Naive B cell (primary cell): ENCODE measurements at regions not wholly inside any gene's neighbourhood (a gene's known extent, or its start where the extent isn't known, plus 50 kb on each side); places are given as distances from the start of the nearest gene placed in this dataset.

Source experiments
- ATAC-seq, 2 donors: fragments of 150-1000 bp; cut with Tn5 transposase; 2 replicates each; pipeline ENCODE4 v1.10.0; 2021; ENCODE audit warnings: low read depth in 2 of 2, mild to moderate bottlenecking in 2 of 2, moderate library complexity in 2 of 2
- DNase-seq: peaks from one replicate; pipeline ENCODE4 v3.0.0; 2022
- H3K27ac Mint-ChIP-seq, 6 donors: one replicate each; pipeline ENCODE4 v1.8.0; 2020 to 2022; ENCODE audit warnings: mild to moderate bottlenecking in 6 of 6, mixed read lengths in 6 of 6, moderate library complexity in 5 of 6, inconsistent platforms in 2 of 6
- H3K27me3 Mint-ChIP-seq, 3 donors: one replicate each; pipeline ENCODE4 v1.8.0; 2021 to 2022; ENCODE audit warnings: mixed read lengths in 3 of 3, mild to moderate bottlenecking in 1 of 3
- H3K36me3 Mint-ChIP-seq, 2 donors: one replicate each; pipeline ENCODE4 v1.8.0; 2020 to 2022; ENCODE audit warnings: mixed read lengths in 2 of 2, inconsistent platforms in 1 of 2, mild to moderate bottlenecking in 1 of 2
- H3K4me1 Mint-ChIP-seq, 3 donors: one replicate each; pipeline ENCODE4 v1.8.0; 2020 to 2022; ENCODE audit warnings: mixed read lengths in 3 of 3, inconsistent platforms in 1 of 3, mild to moderate bottlenecking in 1 of 3, moderate library complexity in 1 of 3
- H3K4me3 Mint-ChIP-seq, 8 donors: one replicate each; pipeline ENCODE4 v1.8.0; 2020 to 2022; ENCODE audit warnings: mild to moderate bottlenecking in 8 of 8, mixed read lengths in 8 of 8, moderate library complexity in 8 of 8, inconsistent platforms in 2 of 8
- H3K9me3 Mint-ChIP-seq, 7 donors: one replicate each; pipeline ENCODE4 v1.8.0; 2020 to 2022; ENCODE audit warnings: mixed read lengths in 7 of 7, mild to moderate bottlenecking in 5 of 7, inconsistent platforms in 2 of 7, moderate library complexity in 1 of 7

GRCh38 chr4:89369581-89369980 lies 62.0 kb upstream of the GPRIN3 start:
- H3K4me3 Mint-ChIP-seq: no peak overlapping the region
- ATAC-seq: no peak
- H3K9me3 Mint-ChIP-seq: peaks cover 0 to 6% (median 0%) of the 10 kb centered on the region in 7 donors
- no peaks in the 10 kb centered on the region for H3K27me3 Mint-ChIP-seq
- H3K4me1 Mint-ChIP-seq: peaks cover 0 to 5% (median 5%) of the 10 kb centered on the region in 3 donors
- DNase-seq: no peak
- no peak overlapping the region for H3K27ac Mint-ChIP-seq
- H3K36me3 Mint-ChIP-seq: no peaks in the 10 kb centered on the region

- no peak for DNase-seq
- no peak for ATAC-seq
- H3K9me3 Mint-ChIP-seq: peaks cover 0 to 6% (median 0%) of the 10 kb centered on the region in 7 donors
Observed at GRCh38 chr4:89368861-89369260, 61.3 kb upstream of the GPRIN3 start.

GRCh38 chr4:89365776-89366175 lies 58.2 kb upstream of the GPRIN3 start:
- Mint-ChIP-seq H3K27ac (no peak overlapping the region), H3K4me1 (peaks cover 0 to 5% (median 5%) of the 10 kb centered on the region in 3 donors), H3K4me3 (no peak overlapping the region), H3K27me3 (peaks cover 4 to 8% (median 8%) of the 10 kb centered on the region in 3 donors), H3K9me3 (peaks cover 0 to 6% (median 0%) of the 10 kb centered on the region in 7 donors), H3K36me3 (no peaks in the 10 kb centered on the region)
- ATAC-seq (no peak), DNase-seq (no peak)

More at GRCh38 chr4:89368861-89369260, 61.3 kb upstream of the GPRIN3 start:
- peak overlapping the region in 1 of 6 donors; percentile 20 for H3K27ac Mint-ChIP-seq
- H3K27me3 Mint-ChIP-seq: peaks cover 0 to 5% (median 5%) of the 10 kb centered on the region in 3 donors
- H3K4me3 Mint-ChIP-seq: no peak overlapping the region
- H3K4me1 Mint-ChIP-seq: peaks cover 0 to 5% (median 5%) of the 10 kb centered on the region in 3 donors
- H3K36me3 Mint-ChIP-seq: no peaks in the 10 kb centered on the region

GRCh38 chr4:89365375-89365774 lies 57.8 kb upstream of the GPRIN3 start:
- Mint-ChIP-seq H3K4me3 (no peak overlapping the region), H3K4me1 (peaks cover 0 to 5% (median 5%) of the 10 kb centered on the region in 3 donors)
- no peak for ATAC-seq

GRCh38 chr4:89364541-89364940 lies 56.9 kb upstream of the GPRIN3 start:
- Mint-ChIP-seq H3K4me1 (peaks cover 0 to 5% (median 5%) of the 10 kb centered on the region in 3 donors), H3K27ac (no peak overlapping the region), H3K27me3 (peaks cover 7 to 8% (median 8%) of the 10 kb centered on the region in 3 donors), H3K4me3 (no peak overlapping the region), H3K36me3 (no peaks in the 10 kb centered on the region), H3K9me3 (peaks cover 0 to 6% (median 0%) of the 10 kb centered on the region in 7 donors)
- no peak for ATAC-seq
- no peak for DNase-seq

More at GRCh38 chr4:89365375-89365774, 57.8 kb upstream of the GPRIN3 start:
- Mint-ChIP-seq H3K9me3 (peaks cover 0 to 6% (median 0%) of the 10 kb centered on the region in 7 donors), H3K27ac (no peak overlapping the region), H3K36me3 (no peaks in the 10 kb centered on the region), H3K27me3 (peaks cover 4 to 8% (median 8%) of the 10 kb centered on the region in 3 donors)
- DNase-seq: no peak

GRCh38 chr4:89363786-89364185 lies 56.2 kb upstream of the GPRIN3 start:
- DNase-seq (no peak), ATAC-seq (no peak)
- Mint-ChIP-seq H3K27me3 (peaks cover 7 to 8% (median 8%) of the 10 kb centered on the region in 3 donors), H3K36me3 (no peaks in the 10 kb centered on the region), H3K9me3 (peaks cover 0 to 6% (median 0%) of the 10 kb centered on the region in 7 donors), H3K27ac (no peak overlapping the region), H3K4me1 (peaks cover 0 to 2% (median 1%) of the 10 kb centered on the region in 3 donors), H3K4me3 (no peak overlapping the region)

GRCh38 chr4:89358935-89359638 lies 51.5 kb upstream of the GPRIN3 start:
- Mint-ChIP-seq H3K4me3 (no peak overlapping the region), H3K36me3 (no peaks in the 10 kb centered on the region), H3K4me1 (peaks cover 0 to 5% (median 0%) of the 10 kb centered on the region in 3 donors), H3K9me3 (no peaks in the 10 kb centered on the region), H3K27ac (no peak overlapping the region), H3K27me3 (peaks cover 12 to 17% (median 12%) of the 10 kb centered on the region in 3 donors)
- DNase-seq: no peak
- ATAC-seq: no peak

- H3K36me3 Mint-ChIP-seq: no peaks in the 10 kb centered on the region
- DNase-seq (no peak), ATAC-seq (no peak)
- no peak overlapping the region for H3K4me3 Mint-ChIP-seq
- no peak overlapping the region for H3K27ac Mint-ChIP-seq
- peaks cover 0 to 5% (median 0%) of the 10 kb centered on the region in 3 donors for H3K4me1 Mint-ChIP-seq
- peaks cover 7 to 12% (median 11%) of the 10 kb centered on the region in 3 donors for H3K27me3 Mint-ChIP-seq
- H3K9me3 Mint-ChIP-seq: no peaks in the 10 kb centered on the region
Observed at GRCh38 chr4:89357787-89358186, 50.2 kb upstream of the GPRIN3 start.
